ENCODE measurements at regions not wholly inside any gene's neighbourhood (a gene's known extent, or its start where the extent isn't known, plus 50 kb on each side); places are given as distances from the start of the nearest gene placed in this dataset.

DNA sequence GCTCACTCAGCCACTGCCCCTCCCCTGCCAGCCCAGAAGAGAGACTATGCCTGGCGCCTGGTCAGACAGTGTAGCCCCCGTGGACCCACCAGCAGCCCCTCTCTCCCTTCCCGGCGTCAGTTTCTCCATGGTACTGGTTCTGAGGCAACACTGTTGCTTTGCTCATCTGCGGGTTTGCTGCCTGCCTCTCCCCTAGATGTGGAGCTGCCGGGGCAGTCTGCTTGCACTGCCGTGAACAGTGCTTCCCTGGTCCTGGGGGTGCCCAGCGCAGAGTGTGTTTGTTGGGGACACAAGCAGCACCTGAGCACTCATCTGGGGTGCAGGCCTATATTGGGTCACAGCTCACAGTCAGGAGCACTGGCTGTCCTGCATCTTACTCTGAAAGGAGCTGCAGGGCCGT lies 309.9 kb downstream of the NDUFA10 start:
- H3K9me3 ChIP-seq (ENCODE audit: control insufficient read depth, low read length): no peaks in the 10 kb centered on the region
- H3K4me3 ChIP-seq (ENCODE audit: low read length): no peak overlapping the region

DNA sequence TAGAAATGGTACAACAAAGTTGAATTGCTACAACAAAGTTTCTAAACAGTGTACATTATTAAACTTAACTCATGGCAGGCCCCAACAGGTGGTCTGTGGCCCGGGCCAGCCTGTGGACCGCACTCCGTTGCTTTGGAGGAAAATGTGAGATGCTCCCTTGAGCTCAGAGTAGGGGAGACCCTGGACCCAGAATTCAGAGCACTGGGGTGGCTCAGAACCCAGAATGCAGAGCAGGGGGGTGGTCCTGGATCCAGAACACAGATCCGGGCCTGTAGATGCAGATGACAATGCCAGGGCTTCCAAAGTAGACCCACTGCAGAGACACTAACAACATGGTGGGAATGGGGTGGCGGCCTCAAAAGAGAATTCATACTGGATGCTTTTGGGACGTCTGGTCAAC lies 311.0 kb downstream of the NDUFA10 start:
- Histone ChIP-seq H3K4me1 (ENCODE audit: control insufficient read depth, insufficient read depth, low read length) (no peaks in the 10 kb centered on the region), H3K4me3 (ENCODE audit: low read length) (no peak overlapping the region), H3K9ac (ENCODE audit: low read length) (no peak overlapping the region), H3K9me3 (ENCODE audit: control insufficient read depth, low read length) (no peaks in the 10 kb centered on the region), H3K27me3 (ENCODE audit: control insufficient read depth, insufficient read depth, low read length) (no peaks in the 10 kb centered on the region), H3K36me3 (ENCODE audit: control insufficient read depth, insufficient read depth, low read length) (no peaks in the 10 kb centered on the region)

More for the DNA sequence above, 309.9 kb downstream of the NDUFA10 start:
- H3K9ac ChIP-seq (ENCODE audit: low read length): no peak overlapping the region
- H3K36me3 ChIP-seq (ENCODE audit: control insufficient read depth, insufficient read depth, low read length): no peaks in the 10 kb centered on the region
- H3K27me3 ChIP-seq (ENCODE audit: control insufficient read depth, insufficient read depth, low read length): no peaks in the 10 kb centered on the region
- no peaks in the 10 kb centered on the region for H3K4me1 ChIP-seq (ENCODE audit: control insufficient read depth, insufficient read depth, low read length)

DNA sequence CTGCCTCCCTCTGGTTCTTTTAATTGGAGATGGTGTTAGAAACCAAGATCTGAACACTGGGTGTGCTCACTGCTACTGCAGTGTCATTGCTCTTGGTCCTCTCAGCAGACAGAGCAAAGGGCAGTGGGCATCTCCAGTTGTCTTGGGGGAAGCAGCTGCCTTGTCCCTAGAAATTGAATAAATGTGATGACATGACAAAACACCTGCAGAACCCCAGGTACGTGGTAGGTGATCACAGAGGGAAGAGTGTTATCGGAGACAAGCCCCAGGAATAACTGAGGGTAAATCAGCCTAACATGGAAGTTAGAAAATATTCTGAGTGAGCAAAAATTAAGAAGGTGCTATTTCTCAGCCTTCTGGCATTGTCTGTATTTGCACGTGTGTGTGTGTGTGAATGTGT lies 311.9 kb upstream of the HDAC4 start:
- H3K9me3 ChIP-seq (ENCODE audit: control insufficient read depth, low read length): no peaks in the 10 kb centered on the region
- H3K4me1 ChIP-seq (ENCODE audit: control insufficient read depth, insufficient read depth, low read length): no peaks in the 10 kb centered on the region
- H3K9ac ChIP-seq (ENCODE audit: low read length): no peak overlapping the region
- H3K36me3 ChIP-seq (ENCODE audit: control insufficient read depth, insufficient read depth, low read length): no peaks in the 10 kb centered on the region
- no peak overlapping the region for H3K4me3 ChIP-seq (ENCODE audit: low read length)
- no peaks in the 10 kb centered on the region for H3K27me3 ChIP-seq (ENCODE audit: control insufficient read depth, insufficient read depth, low read length)

DNA sequence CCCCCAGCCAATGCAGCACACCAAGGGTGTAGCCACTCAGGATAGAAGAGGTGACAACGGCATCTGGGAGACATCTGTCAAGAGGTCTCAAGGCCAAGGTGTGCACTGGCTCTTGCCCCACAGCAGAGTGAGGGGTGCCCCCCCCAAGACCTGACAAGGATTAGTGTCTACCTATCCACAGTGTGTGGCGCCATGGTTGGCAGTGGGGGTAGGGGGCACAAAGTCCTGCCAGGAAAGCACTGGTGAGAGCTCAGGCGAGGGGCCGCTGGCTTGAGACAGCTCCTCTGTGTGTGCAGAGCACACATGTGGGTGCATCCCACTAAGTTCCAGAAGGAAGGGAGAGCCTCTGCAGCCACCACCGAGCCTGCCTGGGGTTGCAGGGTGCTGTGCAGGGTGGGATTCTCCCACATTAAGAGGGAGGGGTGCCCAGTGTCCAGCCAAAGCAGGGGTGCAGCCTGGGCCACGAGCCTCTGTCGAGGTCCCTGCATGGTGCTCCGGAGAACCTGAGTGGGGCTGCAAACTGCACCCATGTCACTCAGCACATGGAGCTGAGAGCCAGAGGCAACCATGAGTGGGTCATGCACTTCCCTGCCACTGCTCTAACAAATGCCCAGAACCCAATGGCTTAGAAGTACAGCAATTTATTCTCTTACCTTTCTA lies 311.2 kb upstream of the HDAC4 start:
- Histone ChIP-seq H3K27me3 (ENCODE audit: control insufficient read depth, insufficient read depth, low read length) (no peaks in the 10 kb centered on the region), H3K9me3 (ENCODE audit: control insufficient read depth, low read length) (no peaks in the 10 kb centered on the region)

DNA sequence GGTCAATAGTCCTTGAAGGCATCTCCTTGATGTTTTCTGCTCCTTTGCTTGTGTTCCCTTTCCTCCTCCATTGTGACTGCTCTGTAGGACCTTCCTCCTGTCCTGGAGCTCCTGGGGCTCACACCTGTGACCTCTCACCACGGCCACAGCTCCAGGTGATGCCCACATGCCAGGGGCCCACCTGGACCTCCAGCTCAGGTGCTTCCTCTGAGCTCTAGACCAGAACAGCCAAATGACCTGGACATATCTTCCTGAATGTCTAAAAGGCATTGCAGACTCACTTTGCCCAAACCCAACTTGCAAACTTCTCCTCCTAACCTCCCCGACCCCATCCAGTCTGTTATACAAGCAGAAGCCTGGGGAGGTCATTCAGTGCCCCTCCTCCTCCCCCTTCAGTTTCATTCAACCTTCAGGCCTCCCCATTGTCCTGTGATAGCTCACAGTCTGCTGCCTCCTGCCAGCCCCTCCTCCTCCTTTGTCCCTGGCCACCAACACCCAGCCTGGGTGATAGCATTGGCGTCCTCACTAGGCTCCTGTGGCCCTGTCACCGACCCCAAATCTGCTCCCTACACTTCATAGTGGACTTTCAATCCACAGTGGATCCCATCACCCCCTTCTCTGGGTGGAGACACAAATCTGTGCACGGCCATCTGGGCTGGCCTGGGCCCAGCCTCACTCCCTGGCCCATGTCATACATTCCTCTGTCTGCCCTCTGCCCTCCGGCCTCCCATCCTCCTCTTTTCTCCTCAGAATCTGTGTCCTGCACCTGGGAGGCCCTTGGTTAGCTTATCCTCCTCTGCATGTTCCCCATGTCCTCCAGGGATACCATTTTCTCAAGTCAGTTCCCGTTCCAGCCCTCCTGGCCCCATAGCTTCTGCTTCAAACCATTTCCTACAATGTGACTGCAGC lies 310.4 kb upstream of the HDAC4 start:
- no peak overlapping the region for H3K4me3 ChIP-seq (ENCODE audit: low read length)
- H3K9ac ChIP-seq (ENCODE audit: low read length): no peak overlapping the region
- no peaks in the 10 kb centered on the region for H3K36me3 ChIP-seq (ENCODE audit: control insufficient read depth, insufficient read depth, low read length)
- no peaks in the 10 kb centered on the region for H3K4me1 ChIP-seq (ENCODE audit: control insufficient read depth, insufficient read depth, low read length)
- H3K27me3 ChIP-seq (ENCODE audit: control insufficient read depth, insufficient read depth, low read length): no peaks in the 10 kb centered on the region
- no peaks in the 10 kb centered on the region for H3K9me3 ChIP-seq (ENCODE audit: control insufficient read depth, low read length)

More for the DNA sequence above, 311.2 kb upstream of the HDAC4 start:
- H3K4me1 ChIP-seq (ENCODE audit: control insufficient read depth, insufficient read depth, low read length): no peaks in the 10 kb centered on the region
- H3K36me3 ChIP-seq (ENCODE audit: control insufficient read depth, insufficient read depth, low read length): no peaks in the 10 kb centered on the region
- no peak overlapping the region for H3K4me3 ChIP-seq (ENCODE audit: low read length)
- H3K9ac ChIP-seq (ENCODE audit: low read length): no peak overlapping the region

DNA sequence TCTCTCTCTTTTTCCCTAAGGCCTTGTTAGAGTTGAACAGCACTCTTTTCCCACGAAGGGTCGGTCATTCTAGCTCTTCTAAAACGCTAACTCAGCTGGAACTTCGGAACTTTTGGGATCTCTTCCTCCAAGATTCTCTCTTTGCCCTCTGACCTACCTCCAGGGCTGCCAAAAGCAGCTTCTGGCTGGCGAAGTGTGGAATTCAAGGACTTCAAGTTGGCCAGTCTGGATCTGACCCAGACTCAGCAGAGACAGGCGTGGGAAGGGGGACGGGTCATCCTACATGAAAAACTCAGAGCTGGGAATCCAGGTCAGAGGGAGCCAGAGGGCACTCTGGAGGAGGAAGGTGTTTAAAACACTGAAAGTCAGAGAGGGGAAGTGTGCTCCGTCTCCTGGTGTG lies 305.5 kb upstream of the HDAC4 start:
- Histone ChIP-seq H3K9me3 (ENCODE audit: control insufficient read depth, low read length) (no peaks in the 10 kb centered on the region), H3K36me3 (ENCODE audit: control insufficient read depth, insufficient read depth, low read length) (no peaks in the 10 kb centered on the region), H3K9ac (ENCODE audit: low read length) (no peak overlapping the region), H3K4me1 (ENCODE audit: control insufficient read depth, insufficient read depth, low read length) (no peaks in the 10 kb centered on the region), H3K4me3 (ENCODE audit: low read length) (no peak overlapping the region), H3K27me3 (ENCODE audit: control insufficient read depth, insufficient read depth, low read length) (no peaks in the 10 kb centered on the region)

DNA sequence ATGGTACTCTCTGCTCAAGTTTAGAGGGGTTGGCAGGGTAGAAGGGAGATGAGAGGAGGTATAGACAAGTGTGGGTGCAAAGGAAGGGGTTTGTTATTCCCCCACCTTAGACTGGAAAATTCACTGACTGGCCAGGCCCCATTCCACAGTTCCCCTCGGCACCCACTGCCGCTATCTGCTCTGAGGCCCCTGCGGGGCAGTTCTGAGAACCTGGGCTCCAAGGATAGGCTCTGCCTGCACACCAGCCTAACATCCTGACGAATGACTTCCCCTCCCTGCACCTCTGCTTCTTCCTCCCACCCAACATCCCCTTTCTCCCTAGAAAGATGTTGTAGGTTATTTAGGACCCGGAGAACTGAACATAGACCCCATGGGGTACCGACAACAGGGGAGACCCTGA lies 303.9 kb upstream of the HDAC4 start:
- H3K4me3 ChIP-seq (ENCODE audit: low read length): no peak overlapping the region
- H3K9me3 ChIP-seq (ENCODE audit: control insufficient read depth, low read length): no peaks in the 10 kb centered on the region
- H3K27me3 ChIP-seq (ENCODE audit: control insufficient read depth, insufficient read depth, low read length): no peaks in the 10 kb centered on the region
- no peaks in the 10 kb centered on the region for H3K4me1 ChIP-seq (ENCODE audit: control insufficient read depth, insufficient read depth, low read length)
- no peak overlapping the region for H3K9ac ChIP-seq (ENCODE audit: low read length)
- H3K36me3 ChIP-seq (ENCODE audit: control insufficient read depth, insufficient read depth, low read length): no peaks in the 10 kb centered on the region

DNA sequence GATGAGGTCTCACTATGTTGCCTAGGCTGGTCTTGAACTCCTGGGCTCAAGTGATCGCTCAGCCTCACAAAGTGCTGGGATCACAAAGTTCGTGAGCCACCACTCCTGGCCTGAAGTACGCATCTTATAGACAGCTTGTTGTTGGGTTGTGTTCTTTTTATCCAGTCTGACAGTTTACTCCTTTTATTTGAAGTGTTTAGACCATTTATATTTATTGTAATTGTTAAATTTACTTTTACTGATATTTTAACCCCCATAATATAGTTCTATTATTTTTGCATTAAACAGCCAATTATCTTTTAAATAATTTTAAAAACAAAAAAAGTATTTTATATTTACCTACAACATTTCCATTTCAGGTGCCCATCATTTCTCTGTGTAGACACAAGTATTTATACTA lies 303.0 kb upstream of the HDAC4 start:
- no peaks in the 10 kb centered on the region for H3K9me3 ChIP-seq (ENCODE audit: control insufficient read depth, low read length)
- no peaks in the 10 kb centered on the region for H3K27me3 ChIP-seq (ENCODE audit: control insufficient read depth, insufficient read depth, low read length)
- H3K36me3 ChIP-seq (ENCODE audit: control insufficient read depth, insufficient read depth, low read length): no peaks in the 10 kb centered on the region
- H3K9ac ChIP-seq (ENCODE audit: low read length): no peak overlapping the region
- no peak overlapping the region for H3K4me3 ChIP-seq (ENCODE audit: low read length)
- no peaks in the 10 kb centered on the region for H3K4me1 ChIP-seq (ENCODE audit: control insufficient read depth, insufficient read depth, low read length)

DNA sequence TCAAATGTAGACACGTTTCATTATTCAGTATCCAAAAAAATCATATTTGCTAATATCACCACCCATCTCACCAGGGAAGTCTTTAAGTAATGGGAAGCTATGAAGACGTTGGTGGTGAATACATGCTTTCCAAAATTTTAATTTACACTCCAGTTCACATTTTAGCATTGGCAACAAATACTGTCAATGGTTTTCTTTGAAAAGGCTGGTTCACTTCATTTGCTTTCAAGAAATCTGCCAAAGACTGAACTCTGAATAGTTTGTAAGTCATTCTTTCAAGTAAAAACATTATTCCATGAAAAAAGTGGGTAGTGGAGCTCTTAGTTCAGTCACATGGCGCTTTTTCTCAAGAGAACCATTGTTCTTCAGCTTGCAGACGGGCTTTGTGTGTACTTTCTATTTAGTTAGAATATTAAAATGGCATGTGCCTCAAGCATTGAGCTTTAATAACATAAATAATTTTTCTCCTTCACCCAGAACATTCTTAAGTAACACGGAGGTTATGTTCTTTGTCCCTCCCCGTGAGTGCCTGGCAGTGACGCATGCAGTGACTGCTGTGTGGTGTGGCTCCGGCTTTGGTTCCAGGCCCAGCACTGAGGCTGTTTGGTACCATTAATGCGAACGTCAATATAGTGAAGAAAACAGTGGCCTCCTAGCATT lies 300.0 kb upstream of the HDAC4 start:
- Histone ChIP-seq H3K4me1 (ENCODE audit: control insufficient read depth, insufficient read depth, low read length) (no peaks in the 10 kb centered on the region), H3K9ac (ENCODE audit: low read length) (no peak overlapping the region), H3K36me3 (ENCODE audit: control insufficient read depth, insufficient read depth, low read length) (no peaks in the 10 kb centered on the region), H3K4me3 (ENCODE audit: low read length) (no peak overlapping the region), H3K9me3 (ENCODE audit: control insufficient read depth, low read length) (no peaks in the 10 kb centered on the region), H3K27me3 (ENCODE audit: control insufficient read depth, insufficient read depth, low read length) (no peaks in the 10 kb centered on the region)

DNA sequence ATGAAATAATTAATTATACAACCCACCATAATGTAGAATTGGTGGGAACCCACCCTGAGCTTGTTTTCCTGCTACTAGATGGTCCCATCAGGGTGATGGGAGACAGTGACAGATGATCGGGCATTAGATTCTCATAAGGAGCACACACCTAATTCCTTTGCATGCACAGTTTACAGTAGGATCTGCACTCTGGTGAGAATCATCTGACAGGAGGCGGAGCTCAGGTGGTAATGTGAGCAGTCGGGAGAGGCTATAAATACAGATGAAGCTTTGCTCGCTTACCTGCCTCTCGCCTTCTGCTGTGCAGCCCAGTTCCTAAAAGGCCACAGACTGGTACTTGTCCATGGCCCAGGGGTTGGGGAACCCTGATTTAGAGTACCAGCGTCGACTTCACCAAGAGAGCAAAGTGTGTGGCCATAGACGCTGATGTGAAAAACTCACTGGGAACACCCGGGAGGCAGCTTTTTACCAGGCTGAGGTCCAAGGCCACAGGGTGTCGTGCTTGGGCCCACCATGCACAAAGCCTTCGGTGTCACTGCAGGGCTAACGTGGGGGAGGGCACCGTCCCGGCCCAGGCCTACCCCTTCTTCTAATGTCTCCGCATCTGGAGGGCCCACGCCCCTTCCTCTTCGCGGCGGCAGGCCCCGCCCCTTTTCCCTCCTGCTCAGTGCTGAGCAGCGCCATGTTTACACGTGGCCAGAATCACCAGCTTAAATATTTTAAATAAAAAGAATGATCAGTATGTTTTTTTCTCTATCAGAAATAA lies 296.8 kb upstream of the HDAC4 start:
- no peaks in the 10 kb centered on the region for H3K36me3 ChIP-seq (ENCODE audit: control insufficient read depth, insufficient read depth, low read length)
- H3K4me3 ChIP-seq (ENCODE audit: low read length): no peak overlapping the region
- no peaks in the 10 kb centered on the region for H3K4me1 ChIP-seq (ENCODE audit: control insufficient read depth, insufficient read depth, low read length)
- H3K27me3 ChIP-seq (ENCODE audit: control insufficient read depth, insufficient read depth, low read length): no peaks in the 10 kb centered on the region
- H3K9me3 ChIP-seq (ENCODE audit: control insufficient read depth, low read length): no peaks in the 10 kb centered on the region
- H3K9ac ChIP-seq (ENCODE audit: low read length): no peak overlapping the region

DNA sequence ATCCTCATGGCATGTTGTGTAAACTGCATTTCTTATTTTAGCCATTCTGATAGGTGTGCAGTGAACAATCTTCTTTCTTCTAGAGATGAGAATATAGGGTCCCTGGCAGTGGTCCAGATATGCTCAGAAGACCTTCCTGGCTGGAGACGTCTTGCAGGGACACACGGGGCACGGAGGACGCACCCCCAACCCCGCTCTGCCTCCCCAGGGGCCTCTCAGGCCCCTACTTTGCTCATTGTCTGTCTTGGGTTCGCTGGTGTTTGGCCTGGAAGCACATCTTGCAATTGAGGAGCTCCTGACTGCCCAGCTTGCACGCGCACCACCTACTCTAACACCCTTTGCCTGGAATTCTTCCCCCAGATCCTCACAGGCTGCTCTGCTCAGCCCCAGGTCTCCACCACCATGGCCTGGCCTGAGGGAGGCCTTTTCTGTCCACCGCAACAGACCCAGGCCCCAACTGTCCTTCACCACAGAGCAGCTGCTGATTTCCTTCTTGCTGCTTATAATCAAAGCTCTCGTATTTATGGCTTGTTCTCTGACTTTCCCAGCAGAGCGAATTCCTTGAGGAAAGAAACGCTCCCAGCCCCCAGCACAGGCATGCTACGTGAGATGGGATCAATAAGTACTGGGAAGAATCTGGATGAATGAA lies 295.9 kb upstream of the HDAC4 start:
- H3K4me1 ChIP-seq (ENCODE audit: control insufficient read depth, insufficient read depth, low read length): no peaks in the 10 kb centered on the region
- H3K4me3 ChIP-seq (ENCODE audit: low read length): no peak overlapping the region
- H3K36me3 ChIP-seq (ENCODE audit: control insufficient read depth, insufficient read depth, low read length): no peaks in the 10 kb centered on the region
- no peak overlapping the region for H3K9ac ChIP-seq (ENCODE audit: low read length)
- H3K9me3 ChIP-seq (ENCODE audit: control insufficient read depth, low read length): no peaks in the 10 kb centered on the region
- H3K27me3 ChIP-seq (ENCODE audit: control insufficient read depth, insufficient read depth, low read length): no peaks in the 10 kb centered on the region
